ENCODE measurements at regions not wholly inside any gene's neighbourhood (a gene's known extent, or its start where the extent isn't known, plus 50 kb on each side); places are given as distances from the start of the nearest gene placed in this dataset.

DNA sequence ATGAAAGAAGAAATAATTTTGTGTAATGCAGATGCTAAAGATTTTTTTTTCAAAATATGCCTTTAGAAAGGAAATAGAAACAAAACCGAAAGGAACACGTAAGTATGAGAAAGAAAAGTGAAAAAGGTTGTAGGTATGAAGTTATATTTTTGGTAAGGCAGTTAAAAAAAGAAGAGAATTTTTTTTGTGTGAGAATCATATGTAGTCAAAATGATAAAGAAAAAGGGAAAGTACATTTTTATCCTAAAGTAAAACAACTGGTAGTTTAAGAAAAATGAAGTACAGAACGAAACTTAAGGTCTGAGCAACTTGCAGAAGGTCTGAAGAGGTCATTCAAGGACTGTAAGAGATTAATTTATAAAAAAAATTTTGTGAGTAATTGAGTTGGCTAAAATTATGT is 164.0 kb upstream of the TRAM1L1 start:
- TF ChIP-seq EZH2 (IDR thresholded peaks at IDR 0.05; ENCODE audit: borderline replicate concordance, low read depth, low read length, severe bottlenecking) (no peak), POLR2A (IDR thresholded peaks at IDR 0.05; ENCODE audit: low read depth, low read length) (no peak), POLR2AphosphoS5 (IDR thresholded peaks at IDR 0.05; ENCODE audit: insufficient read depth, low read depth, low read length) (no peak), FOS (IDR thresholded peaks at IDR 0.05; ENCODE audit: borderline replicate concordance, insufficient read depth, low read length) (no peak)
- TF ChIP-seq, protein P1, sequence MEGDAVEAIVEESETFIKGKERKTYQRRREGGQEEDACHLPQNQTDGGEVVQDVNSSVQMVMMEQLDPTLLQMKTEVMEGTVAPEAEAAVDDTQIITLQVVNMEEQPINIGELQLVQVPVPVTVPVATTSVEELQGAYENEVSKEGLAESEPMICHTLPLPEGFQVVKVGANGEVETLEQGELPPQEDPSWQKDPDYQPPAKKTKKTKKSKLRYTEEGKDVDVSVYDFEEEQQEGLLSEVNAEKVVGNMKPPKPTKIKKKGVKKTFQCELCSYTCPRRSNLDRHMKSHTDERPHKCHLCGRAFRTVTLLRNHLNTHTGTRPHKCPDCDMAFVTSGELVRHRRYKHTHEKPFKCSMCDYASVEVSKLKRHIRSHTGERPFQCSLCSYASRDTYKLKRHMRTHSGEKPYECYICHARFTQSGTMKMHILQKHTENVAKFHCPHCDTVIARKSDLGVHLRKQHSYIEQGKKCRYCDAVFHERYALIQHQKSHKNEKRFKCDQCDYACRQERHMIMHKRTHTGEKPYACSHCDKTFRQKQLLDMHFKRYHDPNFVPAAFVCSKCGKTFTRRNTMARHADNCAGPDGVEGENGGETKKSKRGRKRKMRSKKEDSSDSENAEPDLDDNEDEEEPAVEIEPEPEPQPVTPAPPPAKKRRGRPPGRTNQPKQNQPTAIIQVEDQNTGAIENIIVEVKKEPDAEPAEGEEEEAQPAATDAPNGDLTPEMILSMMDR (IDR thresholded peaks at IDR 0.05; ENCODE audit: extremely low read depth in 1 of 2, insufficient read depth in 1 of 2, low read depth in 1 of 2, low read length in 2 of 2), result no peak
